K562 (cell line): ENCODE measurements at regions not wholly inside any gene's neighbourhood (a gene's known extent, or its start where the extent isn't known, plus 50 kb on each side); places are given as distances from the start of the nearest gene placed in this dataset.

Source experiments
- ATAC-seq: fragments of 200-7000 bp; cut with Tn5 transposase; 3 replicates; pipeline ENCODE4 v1.9.1; 2020; ENCODE audit warnings: moderate library complexity
- BruUV-seq: library from RNA; stranded (reverse); fragments of 400-500 nt; replicated peaks from 2 replicates; lab custom pipeline; 2021; lab: Mats Ljungman, UMichigan
- CTCF ChIA-PET: fragments of 300-600 bp; formaldehyde crosslinking; extraction: SDS; loops from one replicate; lab custom pipeline; 2021; ENCODE audit warnings: low intra/inter-chr PET ratio; lab: Yijun Ruan, JAX
- POLR2A ChIA-PET: fragments of 300-600, 350-650 bp; sonication (Branson Sonifier 250); formaldehyde crosslinking; extraction: SDS; loops from one replicate; lab custom pipeline; 2021; ENCODE audit warnings: antibody characterized with exemption, inconsistent platforms; lab: Yijun Ruan, JAX
- DNase-seq, 4 experiments: peaks; one replicate each; pipeline versions ENCODE4 v3.0.0 to v3.0.0-alpha.2; 2011 to 2018; ENCODE audit warnings: low spot score in 3 of 4, mixed read lengths in 3 of 4; ENCODE audit errors: extremely low read depth in 1 of 4
- FAIRE-seq: peaks from 2 replicates; lab custom pipeline; 2011; peaks lifted over from hg19 to GRCh38; lab: Jason Lieb, UNC
- H2AFZ ChIP-seq: 2 replicates; pipeline ENCODE4 v1.6.0; 2011; ENCODE audit warnings: low read depth, low read length, control low read depth, inconsistent platforms
- H3K27ac ChIP-seq: fragments of 200-600 bp; 3 replicates; pipeline ENCODE4 v1.8.0; 2011; ENCODE audit warnings: low read depth, mild to moderate bottlenecking, control low read depth, inconsistent platforms, low read length, moderate library complexity, mixed read lengths; ENCODE audit errors: extremely low read depth
- H3K27me3 ChIP-seq, 2 experiments: fragments of 300-600 bp in 1 of 2; 2 replicates in 1 of 2; 3 replicates in 1 of 2; pipeline versions ENCODE4 v1.6.0 to v1.8.0; 2011; ENCODE audit warnings: inconsistent platforms in 2 of 2, low read length in 2 of 2, mild to moderate bottlenecking in 1 of 2, mixed read lengths in 1 of 2, moderate library complexity in 1 of 2; ENCODE audit not compliant: control insufficient read depth in 2 of 2, insufficient read depth in 2 of 2
- H3K36me3 ChIP-seq: fragments of 300-600 bp; 3 replicates; pipeline ENCODE4 v1.8.0; 2011; ENCODE audit warnings: mild to moderate bottlenecking, low read length, inconsistent platforms; ENCODE audit not compliant: control insufficient read depth, insufficient read depth
- H3K4me1 ChIP-seq, 2 experiments: fragments of 200-600 bp in 1 of 2; replicated peaks in 1 of 2; 2 replicates in 1 of 2; 3 replicates in 1 of 2; pipeline versions ENCODE4 v1.5.1 to v1.8.0; 2011; ENCODE audit warnings: inconsistent platforms in 2 of 2, low read length in 2 of 2, mild to moderate bottlenecking in 1 of 2, mixed read lengths in 1 of 2, moderate library complexity in 1 of 2; ENCODE audit not compliant: control insufficient read depth in 2 of 2, insufficient read depth in 2 of 2
- H3K4me2 ChIP-seq: 2 replicates; pipeline ENCODE4 v1.6.1; 2011; ENCODE audit warnings: low read length, control low read depth, inconsistent platforms, mixed read lengths; ENCODE audit not compliant: insufficient read depth
- H3K4me3 ChIP-seq: fragments of 200-600 bp; sonication (generic), shearing (Covaris generic); 2 replicates; pipeline ENCODE4 v1.5.1; 2016; ENCODE audit warnings: control low read depth, inconsistent platforms
- H3K79me2 ChIP-seq: fragments of 200-600 bp; 3 replicates; pipeline ENCODE4 v1.8.0; 2011; ENCODE audit warnings: low read length, inconsistent platforms; ENCODE audit not compliant: control insufficient read depth, insufficient read depth
- H3K9ac ChIP-seq, 2 experiments: 2 replicates each; pipeline versions ENCODE4 v1.6.0 to v1.6.1; 2011; ENCODE audit warnings: low read depth in 2 of 2, low read length in 2 of 2, control low read depth in 1 of 2, inconsistent platforms in 1 of 2, mild to moderate bottlenecking in 1 of 2, mixed read lengths in 1 of 2; ENCODE audit not compliant: insufficient read depth in 1 of 2
- H3K9me1 ChIP-seq: one replicate; pipeline ENCODE4 v1.6.0; 2011; ENCODE audit warnings: inconsistent platforms, mild to moderate bottlenecking, low read length, moderate library complexity; ENCODE audit not compliant: control insufficient read depth, insufficient read depth
- H3K9me3 ChIP-seq: replicated peaks from 2 replicates; pipeline ENCODE4 v1.5.1; 2011; ENCODE audit warnings: low read depth, low read length, inconsistent platforms; ENCODE audit not compliant: control insufficient read depth, insufficient read depth
- H4K20me1 ChIP-seq: replicated peaks from 2 replicates; pipeline ENCODE4 v1.6.1; 2011; ENCODE audit warnings: low read length, inconsistent platforms, mixed read lengths; ENCODE audit not compliant: control insufficient read depth, insufficient read depth
- ATF7 ChIP-seq: fragments of 450-650 bp; IDR thresholded peaks from 2 replicates; pipeline ENCODE4 v1.7.1; 2014; ENCODE audit warnings: mild to moderate bottlenecking, moderate library complexity
- DMBX1 ChIP-seq: fragments of 250-450 bp; sonication (Bioruptor Pico); IDR thresholded peaks from 2 replicates; pipeline ENCODE4 v1.8.0; 2022; ENCODE audit warnings: inconsistent platforms, mild to moderate bottlenecking, moderate library complexity, borderline replicate concordance
- GATAD2A ChIP-seq: fragments of 450-650 bp; IDR thresholded peaks from 2 replicates; pipeline ENCODE4 v1.6.1; 2017
- HDAC1 ChIP-seq, 2 experiments: fragments of 450-650 bp; IDR thresholded peaks; 2 replicates each; pipeline ENCODE4 v1.6.1; 2016 to 2017; ENCODE audit warnings: inconsistent platforms in 1 of 2, mild to moderate bottlenecking in 1 of 2, moderate library complexity in 1 of 2
- MAFF ChIP-seq: IDR thresholded peaks from 2 replicates; pipeline ENCODE4 v1.6.1; 2012; ENCODE audit warnings: low read length, improper control_type of control experiment
- TARDBP ChIP-seq: fragments of 450-650 bp; IDR thresholded peaks from 2 replicates; pipeline ENCODE4 v1.6.1; 2016
- ZC3H4 ChIP-seq: sonication (generic); formaldehyde crosslinking; IDR thresholded peaks from 2 replicates; pipeline ENCODE4 v1.9.0; 2021; ENCODE audit warnings: missing genetic modification reagents, borderline replicate concordance
- ZNF717 ChIP-seq: fragments of 250-450 bp; sonication (Bioruptor Pico); IDR thresholded peaks from 2 replicates; pipeline ENCODE4 v1.5.0; 2021
- in situ Hi-C: fragments of 300-500 bp; cut with MboI; formaldehyde crosslinking; loops from 4 replicates; pipeline ENCODE4 v1.15.0; 2018; ENCODE audit warnings: inconsistent platforms, mixed read lengths
- intact Hi-C: fragments of 100-400 bp; cut with micrococcal nuclease; formaldehyde crosslinking; loops from 2 replicates; pipeline ENCODE4 v1.14.2; 2022
- TF ChIP-seq, protein P1 (sequence below): sonication (generic); formaldehyde crosslinking; IDR thresholded peaks from 2 replicates; pipeline ENCODE4 v1.8.0; 2022; ENCODE audit warnings: mild to moderate bottlenecking, missing genetic modification reagents
- TF ChIP-seq, protein P2 (sequence below): fragments of 200-800 bp; sonication (Bioruptor generic); IDR thresholded peaks from 2 replicates; pipeline ENCODE4 v1.6.1; 2017; ENCODE audit warnings: missing genetic modification characterization, missing compliant biosample characterization
- TF ChIP-seq, protein P3 (sequence below): fragments of 250-450 bp; sonication (Bioruptor Pico); IDR thresholded peaks from 2 replicates; pipeline ENCODE4 v1.4.0; 2020

DNA sequence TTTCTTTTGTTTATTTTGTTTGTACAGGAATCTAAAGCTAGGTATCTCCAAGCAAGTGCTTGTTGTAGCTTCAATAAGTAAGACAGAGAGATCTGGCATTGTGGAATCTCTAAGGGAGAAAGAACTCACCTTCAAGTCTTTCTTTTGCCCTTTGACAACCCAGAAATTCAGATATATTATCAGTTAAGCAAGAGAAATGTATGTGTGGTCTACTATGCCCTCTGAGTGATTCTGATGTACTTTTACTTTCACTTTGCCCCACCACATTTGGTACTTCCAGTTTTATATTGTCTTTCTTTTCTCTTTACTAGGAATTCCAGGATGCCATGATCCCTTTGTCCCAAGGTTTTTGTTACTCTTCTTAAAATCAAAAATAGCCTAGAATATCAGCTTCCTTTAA, 259.6 kb upstream of the PIK3C3 start:
- Histone ChIP-seq H4K20me1 (no peaks in the 10 kb centered on the region), H3K27me3 (no peaks in the 10 kb centered on the region), H2AFZ (no peak overlapping the region), H3K9me1 (no peaks in the 10 kb centered on the region), H3K4me3 (no peak overlapping the region), H3K9ac (no peak overlapping the region), H3K36me3 (no peaks in the 10 kb centered on the region), H3K79me2 (no peaks in the 10 kb centered on the region), H3K27ac (no peak overlapping the region), H3K9me3 (no peaks in the 10 kb centered on the region), H3K4me2 (no peak overlapping the region), H3K4me1 (no peaks in the 10 kb centered on the region)
- FAIRE-seq (no peak), DNase-seq (no peak), ATAC-seq (no peak)
- ChIA-PET CTCF (no interaction called here), POLR2A (no interaction called here)
- intact Hi-C loops: no loop called here
- no TSS peak for BruUV-seq
- TF ChIP-seq, protein P1, sequence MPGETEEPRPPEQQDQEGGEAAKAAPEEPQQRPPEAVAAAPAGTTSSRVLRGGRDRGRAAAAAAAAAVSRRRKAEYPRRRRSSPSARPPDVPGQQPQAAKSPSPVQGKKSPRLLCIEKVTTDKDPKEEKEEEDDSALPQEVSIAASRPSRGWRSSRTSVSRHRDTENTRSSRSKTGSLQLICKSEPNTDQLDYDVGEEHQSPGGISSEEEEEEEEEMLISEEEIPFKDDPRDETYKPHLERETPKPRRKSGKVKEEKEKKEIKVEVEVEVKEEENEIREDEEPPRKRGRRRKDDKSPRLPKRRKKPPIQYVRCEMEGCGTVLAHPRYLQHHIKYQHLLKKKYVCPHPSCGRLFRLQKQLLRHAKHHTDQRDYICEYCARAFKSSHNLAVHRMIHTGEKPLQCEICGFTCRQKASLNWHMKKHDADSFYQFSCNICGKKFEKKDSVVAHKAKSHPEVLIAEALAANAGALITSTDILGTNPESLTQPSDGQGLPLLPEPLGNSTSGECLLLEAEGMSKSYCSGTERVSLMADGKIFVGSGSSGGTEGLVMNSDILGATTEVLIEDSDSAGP (CRISPR knock-in tag): no peak
- TF ChIP-seq, protein P2, sequence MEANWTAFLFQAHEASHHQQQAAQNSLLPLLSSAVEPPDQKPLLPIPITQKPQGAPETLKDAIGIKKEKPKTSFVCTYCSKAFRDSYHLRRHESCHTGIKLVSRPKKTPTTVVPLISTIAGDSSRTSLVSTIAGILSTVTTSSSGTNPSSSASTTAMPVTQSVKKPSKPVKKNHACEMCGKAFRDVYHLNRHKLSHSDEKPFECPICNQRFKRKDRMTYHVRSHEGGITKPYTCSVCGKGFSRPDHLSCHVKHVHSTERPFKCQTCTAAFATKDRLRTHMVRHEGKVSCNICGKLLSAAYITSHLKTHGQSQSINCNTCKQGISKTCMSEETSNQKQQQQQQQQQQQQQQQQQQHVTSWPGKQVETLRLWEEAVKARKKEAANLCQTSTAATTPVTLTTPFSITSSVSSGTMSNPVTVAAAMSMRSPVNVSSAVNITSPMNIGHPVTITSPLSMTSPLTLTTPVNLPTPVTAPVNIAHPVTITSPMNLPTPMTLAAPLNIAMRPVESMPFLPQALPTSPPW: no peak
- TF ChIP-seq ZNF717 (CRISPR knock-in tag) (no peak), ATF7 (no peak), GATAD2A (no peak), MAFF (no peak), DMBX1 (CRISPR knock-in tag) (no peak), ZC3H4 (CRISPR knock-in tag) (no peak), HDAC1 (IDR thresholded peaks at IDR 0.05) (no peak), TARDBP (no peak)
- TF ChIP-seq, protein P3, sequence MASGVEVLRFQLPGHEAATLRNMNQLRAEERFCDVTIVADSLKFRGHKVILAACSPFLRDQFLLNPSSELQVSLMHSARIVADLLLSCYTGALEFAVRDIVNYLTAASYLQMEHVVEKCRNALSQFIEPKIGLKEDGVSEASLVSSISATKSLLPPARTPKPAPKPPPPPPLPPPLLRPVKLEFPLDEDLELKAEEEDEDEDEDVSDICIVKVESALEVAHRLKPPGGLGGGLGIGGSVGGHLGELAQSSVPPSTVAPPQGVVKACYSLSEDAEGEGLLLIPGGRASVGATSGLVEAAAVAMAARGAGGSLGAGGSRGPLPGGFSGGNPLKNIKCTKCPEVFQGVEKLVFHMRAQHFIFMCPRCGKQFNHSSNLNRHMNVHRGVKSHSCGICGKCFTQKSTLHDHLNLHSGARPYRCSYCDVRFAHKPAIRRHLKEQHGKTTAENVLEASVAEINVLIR: no peak
- in situ Hi-C loops: no loop called here
